GM18909 (cell line): ENCODE measurements at regions not wholly inside any gene's neighbourhood (a gene's known extent, or its start where the extent isn't known, plus 50 kb on each side); places are given as distances from the start of the nearest gene placed in this dataset.
"Not testable (repeated sequence)": the region's sequence is repeated elsewhere in the genome, so short reads cannot be mapped to it uniquely, and the experiment has no call there.

ENCODE experiments used
- ATAC-seq: cut with Tn5 transposase; IDR thresholded peaks from one replicate; pipeline ENCODE4 v1.9.1; 2021; ENCODE audit warnings: mild to moderate bottlenecking; ENCODE audit not compliant: unreplicated experiment, poor library complexity

GRCh38 chr4:149050840-149051239 lies 608.6 kb upstream of the NR3C2 start:
- ATAC-seq = no peak

- no peak for ATAC-seq
These were observed 606.4 kb upstream of the NR3C2 start for GRCh38 chr4:149048451-149049143.

- ATAC-seq = no peak
These were observed 605.2 kb upstream of the NR3C2 start for GRCh38 chr4:149047368-149047767.

- ATAC-seq = no peak
These were observed 603.5 kb upstream of the NR3C2 start for GRCh38 chr4:149045731-149046130.

GRCh38 chr4:149039786-149040185 lies 597.6 kb upstream of the NR3C2 start:
- ATAC-seq = not testable (repeated sequence)

- no peak for ATAC-seq
These were observed 589.2 kb upstream of the NR3C2 start for GRCh38 chr4:149031399-149031798.

GRCh38 chr4:149029056-149029651 lies 586.9 kb upstream of the NR3C2 start:
- ATAC-seq = no peak

GRCh38 chr4:149026696-149027095 lies 584.5 kb upstream of the NR3C2 start:
- ATAC-seq = no peak

GRCh38 chr4:149017002-149017734 lies 575.0 kb upstream of the NR3C2 start:
- ATAC-seq = no peak

- no peak for ATAC-seq
These were observed 567.0 kb upstream of the NR3C2 start for GRCh38 chr4:149009223-149009622.

- no peak for ATAC-seq
These were observed 566.3 kb upstream of the NR3C2 start for GRCh38 chr4:149008415-149009025.

- no peak for ATAC-seq
These were observed 563.0 kb upstream of the NR3C2 start for GRCh38 chr4:149005191-149005590.

- no peak for ATAC-seq
These were observed 557.7 kb upstream of the NR3C2 start for GRCh38 chr4:148999924-149000323.

- peak; percentile 45 for ATAC-seq
These were observed 556.5 kb upstream of the NR3C2 start for GRCh38 chr4:148998719-148999118.

GRCh38 chr4:148986951-148987350 lies 544.7 kb upstream of the NR3C2 start:
- no peak for ATAC-seq

GRCh38 chr4:148984951-148985350 lies 542.7 kb upstream of the NR3C2 start:
- no peak for ATAC-seq

- no peak for ATAC-seq
These were observed 540.0 kb upstream of the NR3C2 start for GRCh38 chr4:148982200-148982599.

GRCh38 chr4:148980782-148981480 lies 538.7 kb upstream of the NR3C2 start:
- no peak for ATAC-seq

GRCh38 chr4:148978301-148978700 lies 536.1 kb upstream of the NR3C2 start:
- ATAC-seq = no peak

GRCh38 chr4:148975464-148975863 lies 533.2 kb upstream of the NR3C2 start:
- no peak for ATAC-seq
